GM06990 (cell line): ENCODE measurements at regions not wholly inside any gene's neighbourhood (a gene's known extent, or its start where the extent isn't known, plus 50 kb on each side); places are given as distances from the start of the nearest gene placed in this dataset.
"Not testable (repeated sequence)": the region's sequence is repeated elsewhere in the genome, so short reads cannot be mapped to it uniquely, and the experiment has no call there.

ENCODE experiments used
- DNase-seq: peaks from one replicate; pipeline ENCODE4 v3.0.0-alpha.2; 2011; ENCODE audit not compliant: insufficient read length; ENCODE audit errors: extremely low read depth
- H3K27me3 ChIP-seq: replicated peaks from 2 replicates; pipeline ENCODE4 v1.6.0; 2011; ENCODE audit warnings: low read length; ENCODE audit not compliant: control insufficient read depth, insufficient read depth
- H3K36me3 ChIP-seq: 2 replicates; pipeline ENCODE4 v1.5.1; 2011; ENCODE audit warnings: low read length; ENCODE audit not compliant: control insufficient read depth, insufficient read depth
- H3K4me3 ChIP-seq: replicated peaks from 2 replicates; pipeline ENCODE4 v1.5.1; 2011; ENCODE audit warnings: low read depth, mild to moderate bottlenecking, control low read depth, low read length
- CTCF ChIP-seq: IDR thresholded peaks from 2 replicates; pipeline ENCODE4 v1.5.1; 2011; ENCODE audit warnings: low read length, control low read depth, mild to moderate bottlenecking, inconsistent platforms; ENCODE audit not compliant: insufficient read depth, poor library complexity, severe bottlenecking

GRCh38 chr3:177714945-177715344 lies 517.7 kb upstream of the TBL1XR1 start:
- no peak for TF ChIP-seq CTCF
- no peaks in the 10 kb centered on the region for H3K27me3 ChIP-seq
- no peak overlapping the region for H3K4me3 ChIP-seq
- DNase-seq, result no peak
- H3K36me3 ChIP-seq, result no peaks in the 10 kb centered on the region

DNA sequence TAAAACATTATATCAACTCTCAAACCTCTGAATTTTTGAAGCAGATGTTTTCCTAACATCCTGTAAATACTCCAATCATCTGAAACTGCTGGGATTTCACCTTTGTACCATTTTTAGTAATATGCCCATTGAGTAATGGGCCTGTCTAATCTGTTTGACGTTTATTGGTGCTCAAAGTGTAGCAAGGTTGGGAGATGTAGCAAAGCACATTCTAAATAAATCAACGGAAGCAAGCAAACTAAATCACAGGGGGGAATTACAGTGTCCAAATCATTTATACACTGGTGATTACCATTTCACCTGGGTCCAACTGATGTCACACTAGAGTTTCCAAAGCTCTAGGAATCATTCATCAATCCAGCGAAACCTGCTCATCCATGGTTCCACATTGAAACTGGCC lies 518.7 kb upstream of the TBL1XR1 start:
- no peaks in the 10 kb centered on the region for H3K36me3 ChIP-seq
- H3K4me3 ChIP-seq, result no peak overlapping the region
- no peak for TF ChIP-seq CTCF

DNA sequence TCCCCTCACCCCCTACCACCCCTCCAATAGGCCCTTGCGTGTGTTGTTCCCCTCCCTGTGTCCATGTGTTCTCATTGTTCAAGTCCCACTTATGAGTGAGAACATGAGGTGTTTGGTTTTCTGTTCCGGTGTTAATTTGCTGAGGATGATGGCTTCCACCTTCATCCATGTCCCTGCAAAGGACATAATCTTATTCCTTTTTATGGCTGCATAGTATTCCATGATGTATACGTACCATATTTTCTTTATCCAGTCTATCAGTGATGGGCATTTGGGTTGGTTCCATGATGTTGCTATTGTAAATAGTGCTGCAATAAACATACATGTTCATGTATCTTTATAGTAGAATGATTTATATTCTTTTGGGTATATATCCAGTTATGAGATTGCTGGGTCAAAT lies 523.6 kb upstream of the TBL1XR1 start:
- not testable (repeated sequence) for DNase-seq, H3K4me3 ChIP-seq, H3K27me3 ChIP-seq, H3K36me3 ChIP-seq

More for the DNA sequence above, 518.7 kb upstream of the TBL1XR1 start:
- H3K27me3 ChIP-seq, result no peaks in the 10 kb centered on the region
- no peak for DNase-seq

DNA sequence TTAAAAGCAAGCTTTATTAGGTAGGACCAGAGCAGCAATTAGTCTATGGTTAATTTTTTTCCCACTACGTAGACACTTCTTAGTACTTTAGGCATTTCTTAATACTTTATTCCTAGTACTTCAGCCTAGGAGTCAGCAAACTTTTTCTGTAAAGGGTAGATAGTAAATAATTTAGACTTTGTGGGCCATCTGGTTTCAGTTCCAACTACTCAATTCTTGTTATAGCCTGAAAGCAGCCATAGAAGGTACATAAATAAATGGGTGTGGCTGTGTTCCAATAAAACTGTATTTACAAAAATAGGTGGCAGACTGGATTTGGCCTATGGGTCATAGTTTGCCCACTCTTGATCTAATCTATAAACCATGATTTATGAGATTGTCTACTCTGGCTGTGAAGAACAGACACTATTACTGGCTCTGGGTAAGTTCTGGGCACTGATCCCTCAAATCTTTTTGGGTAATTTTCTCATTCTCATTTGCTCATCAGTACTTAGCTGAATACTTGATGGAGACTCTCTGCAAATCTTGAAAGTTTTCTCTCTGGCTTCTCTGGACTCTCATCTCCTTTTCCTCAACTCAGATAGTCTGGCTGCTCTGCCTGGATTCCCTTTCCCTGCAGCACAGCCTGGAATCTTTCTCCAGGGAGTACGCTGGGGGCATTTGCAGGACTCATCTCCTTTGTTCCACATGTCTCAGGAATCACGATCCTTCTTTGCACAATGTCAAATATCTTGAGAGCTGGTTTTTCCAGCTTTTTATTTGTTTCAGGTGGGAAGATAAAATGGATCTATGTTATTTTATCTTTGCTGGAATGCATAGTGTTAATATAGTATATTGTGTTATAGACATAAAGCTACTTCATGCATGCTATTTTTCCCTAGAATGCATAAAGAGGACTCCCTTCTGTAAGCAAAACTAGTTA lies 524.8 kb upstream of the TBL1XR1 start:
- Histone ChIP-seq H3K27me3 (0 out of 2 replicates have a peak, but pooled peaks cover 2% of the 10 kb centered on the region), H3K36me3 (no peaks in the 10 kb centered on the region), H3K4me3 (no peak overlapping the region)
- TF ChIP-seq CTCF, result no peak
- no peak for DNase-seq

GRCh38 chr3:177724020-177724638 lies 526.8 kb upstream of the TBL1XR1 start:
- Histone ChIP-seq H3K4me3 (no peak overlapping the region), H3K27me3 (0 out of 2 replicates have a peak, but pooled peaks cover 2% of the 10 kb centered on the region), H3K36me3 (no peaks in the 10 kb centered on the region)
- no peak for DNase-seq
- no peak for TF ChIP-seq CTCF

- no peak for TF ChIP-seq CTCF
- Histone ChIP-seq H3K36me3 (no peaks in the 10 kb centered on the region), H3K27me3 (0 out of 2 replicates have a peak, but pooled peaks cover 2% of the 10 kb centered on the region), H3K4me3 (no peak overlapping the region)
- DNase-seq, result no peak
Observed at GRCh38 chr3:177725165-177725564, 527.9 kb upstream of the TBL1XR1 start.
